HG03103 (cell line): ENCODE measurements at regions not wholly inside any gene's neighbourhood (a gene's known extent, or its start where the extent isn't known, plus 50 kb on each side); places are given as distances from the start of the nearest gene placed in this dataset.

Experiments
- ATAC-seq: cut with Tn5 transposase; IDR thresholded peaks from one replicate; pipeline ENCODE4 v1.9.1; 2021; ENCODE audit warnings: low read depth; ENCODE audit not compliant: unreplicated experiment

DNA sequence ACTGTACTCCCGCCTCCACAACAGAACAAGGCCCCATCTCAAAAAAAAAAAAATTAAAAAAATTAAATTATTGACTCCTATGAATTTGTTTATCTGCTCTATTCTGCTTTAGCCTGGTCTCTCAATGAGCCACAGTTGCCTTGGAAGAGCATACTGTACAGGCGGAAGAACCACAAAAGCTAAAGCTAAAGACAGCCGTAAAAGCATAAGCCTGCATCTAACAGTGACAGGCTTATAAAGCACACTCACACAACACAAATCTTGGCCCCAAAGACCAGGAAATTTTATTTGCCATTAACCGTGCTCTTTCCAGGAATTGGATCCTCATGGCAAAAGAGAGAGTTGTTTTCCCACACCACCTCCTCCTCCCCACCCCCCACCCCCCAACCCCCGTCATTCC is 53.5 kb upstream of the KLF3 start:
- ATAC-seq, result no peak

DNA sequence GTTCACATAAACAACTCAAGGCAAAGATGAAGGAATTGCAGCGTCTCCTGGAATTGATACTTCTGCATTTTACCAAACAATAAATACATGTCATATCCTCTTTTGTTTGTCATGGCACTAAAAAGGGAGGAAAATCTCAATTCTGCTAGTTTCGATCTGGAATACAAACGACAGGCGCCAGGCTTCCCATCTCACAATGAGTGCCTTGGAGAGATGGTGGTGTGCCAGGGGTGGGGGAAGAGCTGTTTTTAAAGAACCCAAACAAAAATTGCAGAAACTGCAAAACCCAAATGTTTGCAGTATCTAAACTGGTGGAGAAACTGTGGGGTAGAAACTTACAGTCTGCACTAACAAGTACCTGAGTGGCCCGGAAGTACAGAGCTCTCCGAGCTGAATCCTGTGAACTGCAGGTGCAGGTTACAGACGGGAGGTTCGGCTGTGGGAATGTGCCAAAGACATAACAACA is 53.0 kb upstream of the KLF3 start:
- ATAC-seq, result no peak

DNA sequence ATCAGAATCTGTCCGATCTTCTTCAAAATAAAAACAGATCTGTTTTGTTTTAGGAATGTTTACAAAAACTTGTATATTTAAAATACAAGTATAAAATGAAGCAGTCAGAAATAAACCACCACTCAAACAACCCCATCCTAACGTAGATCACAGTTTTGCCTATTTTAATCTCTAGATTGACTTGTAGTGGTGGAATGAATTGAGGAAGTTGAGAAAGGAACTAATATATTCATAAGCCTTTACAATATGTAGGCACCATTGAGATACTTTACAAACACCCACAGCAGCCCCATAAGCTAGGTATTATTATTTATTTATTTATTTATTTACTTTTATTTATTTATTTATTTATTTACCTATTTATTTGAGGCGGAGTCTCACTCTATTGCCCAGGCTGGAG is 52.3 kb upstream of the KLF3 start:
- no peak for ATAC-seq

DNA sequence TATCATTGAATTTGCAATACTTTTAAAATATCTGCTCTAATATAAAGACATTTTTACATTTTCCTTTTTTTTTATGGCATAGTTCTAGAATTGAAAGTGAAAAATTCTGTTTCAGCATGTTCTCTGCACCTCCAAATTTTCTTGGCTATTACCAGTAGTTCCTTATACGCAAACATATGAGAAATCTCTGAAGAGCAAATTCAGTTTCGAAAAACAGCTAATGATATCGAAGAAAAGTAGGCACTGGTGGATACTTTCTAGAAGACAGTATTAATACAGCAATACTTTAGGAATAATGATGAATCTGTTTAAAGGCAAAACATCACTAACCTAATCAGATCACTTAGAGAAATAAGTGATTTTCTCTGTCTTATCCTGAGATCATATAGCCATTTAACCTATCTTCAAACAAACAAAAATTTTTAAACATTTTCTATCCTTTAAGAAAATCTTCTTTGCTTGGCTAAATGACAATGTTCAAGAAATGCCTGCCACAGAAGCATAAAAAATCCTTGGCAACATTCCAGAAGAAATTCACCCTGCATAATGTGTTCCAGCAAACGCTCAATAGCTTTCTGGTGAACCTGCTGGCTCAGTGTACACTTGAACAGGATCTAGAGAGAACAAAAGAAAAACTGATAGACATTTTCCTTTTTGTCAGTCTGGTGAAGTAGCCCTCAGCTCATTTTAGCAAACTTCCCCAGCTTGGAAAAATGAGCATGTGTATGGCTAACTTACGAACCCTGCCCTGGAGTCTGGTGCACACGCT is 51.2 kb upstream of the KLF3 start:
- no peak for ATAC-seq
